ENCODE measurements at regions not wholly inside any gene's neighbourhood (a gene's known extent, or its start where the extent isn't known, plus 50 kb on each side); places are given as distances from the start of the nearest gene placed in this dataset.

GRCh38 chr5:159435855-159436254 is 105.6 kb upstream of the IL12B start:
- no peak overlapping the region for H3K4me3 ChIP-seq
- TF ChIP-seq, protein P1, sequence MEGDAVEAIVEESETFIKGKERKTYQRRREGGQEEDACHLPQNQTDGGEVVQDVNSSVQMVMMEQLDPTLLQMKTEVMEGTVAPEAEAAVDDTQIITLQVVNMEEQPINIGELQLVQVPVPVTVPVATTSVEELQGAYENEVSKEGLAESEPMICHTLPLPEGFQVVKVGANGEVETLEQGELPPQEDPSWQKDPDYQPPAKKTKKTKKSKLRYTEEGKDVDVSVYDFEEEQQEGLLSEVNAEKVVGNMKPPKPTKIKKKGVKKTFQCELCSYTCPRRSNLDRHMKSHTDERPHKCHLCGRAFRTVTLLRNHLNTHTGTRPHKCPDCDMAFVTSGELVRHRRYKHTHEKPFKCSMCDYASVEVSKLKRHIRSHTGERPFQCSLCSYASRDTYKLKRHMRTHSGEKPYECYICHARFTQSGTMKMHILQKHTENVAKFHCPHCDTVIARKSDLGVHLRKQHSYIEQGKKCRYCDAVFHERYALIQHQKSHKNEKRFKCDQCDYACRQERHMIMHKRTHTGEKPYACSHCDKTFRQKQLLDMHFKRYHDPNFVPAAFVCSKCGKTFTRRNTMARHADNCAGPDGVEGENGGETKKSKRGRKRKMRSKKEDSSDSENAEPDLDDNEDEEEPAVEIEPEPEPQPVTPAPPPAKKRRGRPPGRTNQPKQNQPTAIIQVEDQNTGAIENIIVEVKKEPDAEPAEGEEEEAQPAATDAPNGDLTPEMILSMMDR (IDR thresholded peaks at IDR 0.05): no peak
- no peak for TF ChIP-seq POLR2A (IDR thresholded peaks at IDR 0.05)
- no peaks in the 10 kb centered on the region for H3K36me3 ChIP-seq (replicated peaks in 1 of 2)
- intact Hi-C loops (cut with DNase I): loop anchor here in 1 of 2 donors (10.0 kb wide), 1 partner anchor 111 kb away; no protein-coding TSS in a partner anchor
- no peaks in the 10 kb centered on the region for H3K9me3 ChIP-seq (replicated peaks in 1 of 3)
- WGBS, 4 donors: 73 to 83% (median 78%) methylated on average over 2 of the region's 2 CpGs
- H3K27me3 ChIP-seq: no peaks in the 10 kb centered on the region
- no peaks in the 10 kb centered on the region for H3K4me1 ChIP-seq (replicated peaks in 1 of 2)
- H3K27ac ChIP-seq: no peak overlapping the region
- DNase-seq: no peak

DNA sequence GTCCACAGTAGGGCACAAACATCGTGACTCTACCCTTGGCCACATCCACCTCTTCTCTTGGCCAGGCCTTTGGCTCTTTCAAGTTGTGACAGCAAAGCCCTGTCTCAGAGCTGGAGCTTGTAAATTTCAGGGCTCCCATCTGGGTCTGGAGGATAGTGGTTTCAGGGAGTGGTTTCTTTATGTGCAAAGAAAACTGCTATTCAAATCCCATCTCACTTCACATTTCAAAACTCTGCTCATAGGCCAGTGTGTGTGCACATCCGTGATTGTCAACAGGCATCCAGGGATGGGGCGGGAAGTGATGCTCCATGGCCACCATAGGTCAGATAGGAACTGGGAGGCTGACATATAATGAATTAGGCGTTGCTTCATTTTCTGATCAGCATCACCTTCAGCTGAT is 107.8 kb upstream of the IL12B start:
- H3K27me3 ChIP-seq: no peaks in the 10 kb centered on the region
- WGBS, 4 donors: 77 to 89% (median 80%) methylated on average over 4 of the region's 4 CpGs
- no peaks in the 10 kb centered on the region for H3K36me3 ChIP-seq (replicated peaks in 1 of 2)
- DNase-seq: no peak
- no peak overlapping the region for H3K4me3 ChIP-seq
- intact Hi-C loops (cut with DNase I): loop anchor here in 1 of 2 donors (10.0 kb wide), 1 partner anchor 113 kb away; no protein-coding TSS in a partner anchor
- TF ChIP-seq, protein P1 (IDR thresholded peaks at IDR 0.05): no peak
- TF ChIP-seq POLR2A (IDR thresholded peaks at IDR 0.05): no peak
- no peak overlapping the region for H3K27ac ChIP-seq
- H3K9me3 ChIP-seq (replicated peaks in 1 of 3): no peaks in the 10 kb centered on the region
- no peaks in the 10 kb centered on the region for H3K4me1 ChIP-seq (replicated peaks in 1 of 2)

- Histone ChIP-seq H3K4me1 (replicated peaks in 1 of 2) (no peaks in the 10 kb centered on the region), H3K27me3 (no peaks in the 10 kb centered on the region), H3K9me3 (replicated peaks in 1 of 3) (no peaks in the 10 kb centered on the region), H3K36me3 (replicated peaks in 1 of 2) (no peaks in the 10 kb centered on the region), H3K27ac (no peak overlapping the region), H3K4me3 (no peak overlapping the region)
- WGBS, 4 donors: 91 to 97% (median 92%) methylated on average over 2 of the region's 2 CpGs
- no peak for TF ChIP-seq POLR2A (IDR thresholded peaks at IDR 0.05)
- TF ChIP-seq, protein P1 (IDR thresholded peaks at IDR 0.05): no peak
- DNase-seq: no peak
- intact Hi-C loops (cut with DNase I): loop anchor here in 1 of 2 donors (10.0 kb wide), 1 partner anchor 114 kb away; no protein-coding TSS in a partner anchor
Measured at GRCh38 chr5:159439002-159439401, 108.7 kb upstream of the IL12B start.

DNA sequence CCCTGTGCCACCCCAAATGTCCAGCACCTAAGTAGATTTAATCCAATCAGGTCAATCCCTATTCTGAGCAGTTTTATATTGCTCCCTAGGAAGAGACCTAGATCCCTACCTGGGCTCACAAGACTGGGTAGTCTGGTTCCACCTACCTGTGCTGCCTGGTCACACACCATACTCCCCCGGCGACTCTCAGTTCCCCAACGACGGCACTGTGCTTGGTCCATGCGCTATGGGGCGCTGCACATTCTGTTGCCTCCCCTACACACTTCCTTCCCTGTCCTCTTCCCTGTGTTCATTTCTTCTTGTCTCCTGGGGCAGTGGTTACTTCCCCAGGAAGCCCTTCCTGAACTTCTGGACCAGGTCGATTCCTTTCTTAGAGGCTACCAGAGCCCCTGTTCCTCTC is 109.9 kb upstream of the IL12B start:
- Histone ChIP-seq H3K36me3 (replicated peaks in 1 of 2) (no peaks in the 10 kb centered on the region), H3K27ac (no peak overlapping the region), H3K27me3 (no peaks in the 10 kb centered on the region), H3K4me1 (replicated peaks in 1 of 2) (no peaks in the 10 kb centered on the region), H3K9me3 (replicated peaks in 1 of 3) (no peaks in the 10 kb centered on the region), H3K4me3 (no peak overlapping the region)
- 77 to 86% (median 79%) methylated on average over 7 of the region's 7 CpGs for WGBS, 4 donors
- no peak for TF ChIP-seq POLR2A (IDR thresholded peaks at IDR 0.05)
- TF ChIP-seq, protein P1 (IDR thresholded peaks at IDR 0.05): no peak
- DNase-seq: no peak
- intact Hi-C loops (cut with DNase I): loop anchor here in 1 of 2 donors (5.0 kb wide), 2 partner anchors 477 to 547 kb away; partner anchors contain the start of gene ADRA1B
